ENCODE measurements at regions not wholly inside any gene's neighbourhood (a gene's known extent, or its start where the extent isn't known, plus 50 kb on each side); places are given as distances from the start of the nearest gene placed in this dataset.
A peak's percentile ranks its signal among the peaks of the same experiment; 100 is the strongest.

DNA sequence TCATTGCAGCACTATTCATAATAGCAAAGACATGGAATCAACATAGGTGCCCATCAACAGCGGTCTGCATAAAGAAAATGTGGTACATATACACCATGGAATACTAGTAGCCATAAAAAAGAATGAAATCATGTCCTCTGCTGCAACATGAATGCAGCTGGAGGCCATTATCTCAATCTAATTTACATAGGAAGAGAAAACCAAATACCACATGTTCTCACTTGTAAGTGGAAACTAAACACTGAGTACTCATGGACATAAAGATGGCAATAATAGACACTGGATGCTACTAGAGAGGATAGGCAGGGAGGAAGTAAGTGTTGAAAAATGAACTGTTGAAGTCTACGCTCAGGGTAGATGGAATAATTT, 203.9 kb upstream of the CDH9 start:
- Histone ChIP-seq H3K4me3 (ENCODE audit: low read depth, low read length) (no peak overlapping the region), H3K9me3 (ENCODE audit: control insufficient read depth, insufficient read depth, low read length) (0 out of 2 replicates have a peak, but pooled peaks cover 2% of the 10 kb centered on the region), H3K27me3 (ENCODE audit: control insufficient read depth, insufficient read depth, low read length) (no peaks in the 10 kb centered on the region), H3K27ac (ENCODE audit: low read depth, low read length) (peak overlapping the region; percentile 0)
- TF ChIP-seq CTCF (IDR thresholded peaks at IDR 0.05; ENCODE audit: low read depth, low read length) = no peak
- POLR2A ChIA-PET = no interaction called here
- no peak for DNase-seq (ENCODE audit: low read depth, low spot score)
- CTCF ChIA-PET = no interaction called here

DNA sequence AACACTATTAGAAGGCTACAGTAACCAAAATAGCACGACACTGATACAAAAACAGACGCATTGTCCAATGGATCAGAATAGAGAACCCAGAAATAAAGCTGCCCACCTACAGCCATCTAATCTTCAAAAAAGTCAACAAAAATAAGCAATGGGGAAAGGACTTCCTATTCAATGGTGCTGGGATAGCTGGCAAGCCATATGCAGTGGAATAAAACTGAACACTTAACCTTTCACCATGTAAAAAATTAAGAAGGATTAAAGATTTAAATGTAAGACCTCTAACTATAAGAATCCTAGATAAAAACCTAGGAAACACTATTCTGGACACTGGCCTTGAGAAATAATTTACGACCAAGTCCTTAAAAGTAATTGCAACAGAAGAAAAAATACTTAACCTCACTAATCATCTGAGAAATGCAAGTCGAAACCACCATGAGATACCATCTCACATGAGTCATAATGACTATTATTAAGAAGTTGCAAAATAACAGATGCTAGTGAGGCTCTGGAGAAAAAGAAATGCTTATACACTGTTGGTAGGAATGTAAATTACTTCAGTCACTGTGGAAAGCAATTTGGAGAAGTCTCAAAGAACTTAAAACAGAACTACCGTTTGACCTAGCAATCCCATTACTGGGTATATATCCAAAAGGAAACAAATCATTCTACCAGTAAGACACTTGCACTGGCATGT, 203.3 kb upstream of the CDH9 start:
- peak; percentile 54 for TF ChIP-seq CTCF (IDR thresholded peaks at IDR 0.05; ENCODE audit: low read depth, low read length)
- CTCF ChIA-PET = no interaction called here

GRCh38 chr5:27240791-27241190, 202.4 kb upstream of the CDH9 start:
- no peak for TF ChIP-seq CTCF (IDR thresholded peaks at IDR 0.05; ENCODE audit: low read depth, low read length)
- Histone ChIP-seq H3K27me3 (ENCODE audit: control insufficient read depth, insufficient read depth, low read length) (no peaks in the 10 kb centered on the region), H3K4me3 (ENCODE audit: low read depth, low read length) (no peak overlapping the region), H3K27ac (ENCODE audit: low read depth, low read length) (no peak overlapping the region), H3K9me3 (ENCODE audit: control insufficient read depth, insufficient read depth, low read length) (0 out of 2 replicates have a peak, but pooled peaks cover 2% of the 10 kb centered on the region)
- ChIA-PET CTCF (no interaction called here), POLR2A (no interaction called here)
- DNase-seq (ENCODE audit: low read depth, low spot score) = no peak

More for the DNA sequence above, 203.3 kb upstream of the CDH9 start:
- Histone ChIP-seq H3K27ac (ENCODE audit: low read depth, low read length) (peak overlapping the region; percentile 67), H3K4me3 (ENCODE audit: low read depth, low read length) (no peak overlapping the region), H3K27me3 (ENCODE audit: control insufficient read depth, insufficient read depth, low read length) (no peaks in the 10 kb centered on the region), H3K9me3 (ENCODE audit: control insufficient read depth, insufficient read depth, low read length) (0 out of 2 replicates have a peak, but pooled peaks cover 2% of the 10 kb centered on the region)
- POLR2A ChIA-PET = no interaction called here
- peak; percentile 85 for DNase-seq (ENCODE audit: low read depth, low spot score)

DNA sequence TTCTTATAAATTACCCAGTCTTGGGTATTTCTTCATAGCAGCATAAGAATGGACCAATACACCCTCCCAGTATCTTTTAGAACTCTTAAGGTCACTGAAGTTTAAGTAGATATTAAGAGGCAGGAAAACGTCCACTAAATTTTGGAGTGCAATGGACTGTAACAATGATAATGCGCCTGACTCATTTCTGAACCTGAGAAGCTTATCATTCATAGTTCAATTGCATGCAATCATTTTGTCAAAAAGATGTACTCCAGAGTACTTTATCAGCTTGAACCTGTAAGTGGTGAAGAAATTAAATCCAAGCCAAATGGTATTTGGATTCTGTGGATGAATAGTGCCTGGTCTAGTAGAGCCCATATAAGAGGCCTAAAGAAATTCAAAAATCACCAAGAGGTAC, 196.5 kb upstream of the CDH9 start:
- Histone ChIP-seq H3K27ac (ENCODE audit: low read depth, low read length) (no peak overlapping the region), H3K9me3 (ENCODE audit: control insufficient read depth, insufficient read depth, low read length) (no peaks in the 10 kb centered on the region), H3K27me3 (ENCODE audit: control insufficient read depth, insufficient read depth, low read length) (no peaks in the 10 kb centered on the region), H3K4me3 (ENCODE audit: low read depth, low read length) (no peak overlapping the region)
- no peak for DNase-seq (ENCODE audit: low read depth, low spot score)
- TF ChIP-seq CTCF (IDR thresholded peaks at IDR 0.05; ENCODE audit: low read depth, low read length) = no peak
- ChIA-PET POLR2A (no interaction called here), CTCF (no interaction called here)

DNA sequence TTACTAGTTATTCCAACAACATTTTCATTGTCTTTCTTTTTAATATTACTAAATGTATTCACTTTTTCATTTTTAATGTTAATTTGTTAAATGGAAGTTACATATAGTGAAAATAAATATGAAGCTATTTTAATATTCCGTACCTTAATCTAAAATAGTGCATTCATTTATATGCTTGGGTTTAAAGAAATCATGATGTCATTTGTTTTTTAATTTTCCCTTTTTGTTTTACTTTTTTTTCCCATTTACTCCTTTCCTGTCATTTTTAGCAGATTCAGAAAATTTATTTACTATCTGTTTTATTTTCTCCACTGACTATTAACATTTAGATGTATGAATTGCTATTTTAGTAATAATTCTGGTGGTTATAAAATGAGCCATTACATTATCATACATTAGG, 183.0 kb upstream of the CDH9 start:
- no peak for DNase-seq (ENCODE audit: low read depth, low spot score)
- Histone ChIP-seq H3K4me3 (ENCODE audit: low read depth, low read length) (no peak overlapping the region), H3K27me3 (ENCODE audit: control insufficient read depth, insufficient read depth, low read length) (no peaks in the 10 kb centered on the region), H3K9me3 (ENCODE audit: control insufficient read depth, insufficient read depth, low read length) (no peaks in the 10 kb centered on the region), H3K27ac (ENCODE audit: low read depth, low read length) (no peak overlapping the region)
- POLR2A ChIA-PET = no interaction called here
- no peak for TF ChIP-seq CTCF (IDR thresholded peaks at IDR 0.05; ENCODE audit: low read depth, low read length)
- CTCF ChIA-PET = no interaction called here
